DOHH2 (cell line): ENCODE measurements at regions not wholly inside any gene's neighbourhood (a gene's known extent, or its start where the extent isn't known, plus 50 kb on each side); places are given as distances from the start of the nearest gene placed in this dataset.

Experiments used
- CTCF ChIP-seq: fragments of 200-600 bp; sonication (generic); IDR thresholded peaks from one replicate; pipeline ENCODE4 v1.5.1; 2014; ENCODE audit warnings: antibody characterized with exemption, mild to moderate bottlenecking, low read depth, low read length; ENCODE audit not compliant: poor library complexity, severe bottlenecking
- EZH2phosphoT487 ChIP-seq: fragments of 200-600 bp; sonication (generic); IDR thresholded peaks from 2 replicates; pipeline ENCODE4 v1.6.1; 2017; ENCODE audit warnings: borderline replicate concordance, mild to moderate bottlenecking, antibody characterized with exemption, low read length, moderate library complexity, mixed read lengths

- no peak for TF ChIP-seq CTCF
- TF ChIP-seq EZH2phosphoT487: no peak
These were observed 63.7 kb upstream of the OR10AD1 start for GRCh38 chr12:48266826-48267225.
